ENCODE measurements at regions not wholly inside any gene's neighbourhood (a gene's known extent, or its start where the extent isn't known, plus 50 kb on each side); places are given as distances from the start of the nearest gene placed in this dataset.

DNA sequence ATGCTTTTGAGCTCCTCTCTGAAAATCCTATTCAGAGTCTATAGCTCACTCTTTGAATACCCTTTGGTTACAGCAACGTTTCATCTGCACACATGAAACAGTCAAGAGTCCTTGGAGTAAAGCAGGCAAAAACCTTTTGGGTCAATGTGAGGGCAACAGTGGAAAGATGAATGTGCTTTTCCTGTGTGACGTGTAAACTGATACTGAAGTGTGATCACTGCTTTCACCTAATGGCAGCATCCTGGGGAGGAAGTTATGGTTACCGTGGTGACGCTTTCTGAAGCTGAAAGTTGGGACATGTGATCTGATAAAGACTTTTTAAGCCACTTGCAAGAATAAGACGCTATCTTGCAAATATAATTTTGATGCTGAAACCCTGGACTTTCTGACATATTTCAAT, 160.0 kb downstream of the SEC16B start:
- Histone ChIP-seq H3K27me3 (ENCODE audit: insufficient read depth, low read depth) (no peaks in the 10 kb centered on the region), H3K4me1 (ENCODE audit: low read depth, poor library complexity, severe bottlenecking) (peaks cover 16% of the 10 kb centered on the region), H3K9ac (no peak overlapping the region), H2AFZ (ENCODE audit: low read depth) (no peak overlapping the region), H3K4me2 (no peak overlapping the region), H3K27ac (no peak overlapping the region), H3K79me2 (ENCODE audit: insufficient read depth, low read depth) (no peaks in the 10 kb centered on the region), H4K20me1 (ENCODE audit: insufficient read depth) (no peaks in the 10 kb centered on the region), H3K36me3 (ENCODE audit: insufficient read depth) (no peaks in the 10 kb centered on the region), H3K4me3 (IDR thresholded peaks at IDR 0.05; ENCODE audit: insufficient read depth, low read depth, low read length) (no peak overlapping the region)
- TF ChIP-seq, protein P1, sequence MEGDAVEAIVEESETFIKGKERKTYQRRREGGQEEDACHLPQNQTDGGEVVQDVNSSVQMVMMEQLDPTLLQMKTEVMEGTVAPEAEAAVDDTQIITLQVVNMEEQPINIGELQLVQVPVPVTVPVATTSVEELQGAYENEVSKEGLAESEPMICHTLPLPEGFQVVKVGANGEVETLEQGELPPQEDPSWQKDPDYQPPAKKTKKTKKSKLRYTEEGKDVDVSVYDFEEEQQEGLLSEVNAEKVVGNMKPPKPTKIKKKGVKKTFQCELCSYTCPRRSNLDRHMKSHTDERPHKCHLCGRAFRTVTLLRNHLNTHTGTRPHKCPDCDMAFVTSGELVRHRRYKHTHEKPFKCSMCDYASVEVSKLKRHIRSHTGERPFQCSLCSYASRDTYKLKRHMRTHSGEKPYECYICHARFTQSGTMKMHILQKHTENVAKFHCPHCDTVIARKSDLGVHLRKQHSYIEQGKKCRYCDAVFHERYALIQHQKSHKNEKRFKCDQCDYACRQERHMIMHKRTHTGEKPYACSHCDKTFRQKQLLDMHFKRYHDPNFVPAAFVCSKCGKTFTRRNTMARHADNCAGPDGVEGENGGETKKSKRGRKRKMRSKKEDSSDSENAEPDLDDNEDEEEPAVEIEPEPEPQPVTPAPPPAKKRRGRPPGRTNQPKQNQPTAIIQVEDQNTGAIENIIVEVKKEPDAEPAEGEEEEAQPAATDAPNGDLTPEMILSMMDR (conservative IDR thresholded peaks at IDR 0.05; ENCODE audit: low read depth, low read length): no peak

DNA sequence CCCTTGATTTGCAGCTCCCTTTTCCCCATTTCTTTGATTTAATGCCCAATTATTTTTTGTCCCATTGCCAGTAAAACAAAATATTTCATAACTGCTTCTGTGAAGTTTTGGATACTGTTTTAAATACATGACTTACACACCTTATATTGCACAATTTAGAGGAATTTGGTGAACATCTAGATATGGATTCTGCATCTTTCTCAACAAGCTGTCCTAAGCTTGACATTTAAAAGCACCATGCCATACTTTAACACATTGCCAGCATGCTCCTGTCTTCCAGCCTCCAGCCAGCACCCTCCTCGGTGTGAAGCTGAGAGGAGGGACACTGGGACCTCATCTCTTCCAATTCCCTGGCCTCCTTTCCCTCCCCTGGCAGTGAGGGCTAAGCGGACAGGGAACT, 167.6 kb downstream of the SEC16B start:
- Histone ChIP-seq H3K4me3 (IDR thresholded peaks at IDR 0.05; ENCODE audit: insufficient read depth, low read depth, low read length) (no peak overlapping the region), H3K79me2 (ENCODE audit: insufficient read depth, low read depth) (no peaks in the 10 kb centered on the region), H3K27ac (no peak overlapping the region), H2AFZ (ENCODE audit: low read depth) (no peak overlapping the region), H3K4me2 (no peak overlapping the region; the same call in 1 of the 2 replicates), H3K9ac (no peak overlapping the region), H3K27me3 (ENCODE audit: insufficient read depth, low read depth) (no peaks in the 10 kb centered on the region), H3K36me3 (ENCODE audit: insufficient read depth) (no peaks in the 10 kb centered on the region), H3K4me1 (ENCODE audit: low read depth, poor library complexity, severe bottlenecking) (peaks cover 53% of the 10 kb centered on the region), H4K20me1 (ENCODE audit: insufficient read depth) (no peaks in the 10 kb centered on the region)
- TF ChIP-seq, protein P1 (conservative IDR thresholded peaks at IDR 0.05; ENCODE audit: low read depth, low read length): no peak

DNA sequence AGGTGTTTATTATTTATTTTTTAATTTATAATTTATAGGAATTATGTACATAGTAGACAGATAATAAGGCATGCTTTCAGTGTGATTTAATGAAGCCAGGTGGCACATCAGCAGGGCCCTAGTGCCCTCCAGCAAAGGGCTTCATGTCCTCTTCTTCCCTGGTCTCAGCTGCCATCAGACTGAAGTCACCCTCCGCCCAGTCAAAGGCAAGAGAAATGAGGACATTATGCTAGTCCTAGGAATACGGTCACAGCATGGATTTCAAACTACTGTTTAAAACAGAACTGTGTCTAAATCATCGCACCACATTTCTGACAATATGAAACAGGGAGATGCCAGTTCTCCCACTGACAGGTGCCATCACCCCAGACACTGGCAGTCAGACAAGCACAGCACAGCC, 168.1 kb downstream of the SEC16B start:
- TF ChIP-seq, protein P1 (conservative IDR thresholded peaks at IDR 0.05; ENCODE audit: low read depth, low read length): no peak
- Histone ChIP-seq H4K20me1 (ENCODE audit: insufficient read depth) (no peaks in the 10 kb centered on the region), H3K79me2 (ENCODE audit: insufficient read depth, low read depth) (no peaks in the 10 kb centered on the region), H3K4me3 (IDR thresholded peaks at IDR 0.05; ENCODE audit: insufficient read depth, low read depth, low read length) (no peak overlapping the region), H3K4me2 (peak overlapping the region; percentile 64; the same call in 1 of the 2 replicates), H3K27ac (no peak overlapping the region), H3K36me3 (ENCODE audit: insufficient read depth) (no peaks in the 10 kb centered on the region), H3K9ac (no peak overlapping the region), H3K27me3 (ENCODE audit: insufficient read depth, low read depth) (no peaks in the 10 kb centered on the region), H3K4me1 (ENCODE audit: low read depth, poor library complexity, severe bottlenecking) (peaks cover 58% of the 10 kb centered on the region), H2AFZ (ENCODE audit: low read depth) (no peak overlapping the region)

DNA sequence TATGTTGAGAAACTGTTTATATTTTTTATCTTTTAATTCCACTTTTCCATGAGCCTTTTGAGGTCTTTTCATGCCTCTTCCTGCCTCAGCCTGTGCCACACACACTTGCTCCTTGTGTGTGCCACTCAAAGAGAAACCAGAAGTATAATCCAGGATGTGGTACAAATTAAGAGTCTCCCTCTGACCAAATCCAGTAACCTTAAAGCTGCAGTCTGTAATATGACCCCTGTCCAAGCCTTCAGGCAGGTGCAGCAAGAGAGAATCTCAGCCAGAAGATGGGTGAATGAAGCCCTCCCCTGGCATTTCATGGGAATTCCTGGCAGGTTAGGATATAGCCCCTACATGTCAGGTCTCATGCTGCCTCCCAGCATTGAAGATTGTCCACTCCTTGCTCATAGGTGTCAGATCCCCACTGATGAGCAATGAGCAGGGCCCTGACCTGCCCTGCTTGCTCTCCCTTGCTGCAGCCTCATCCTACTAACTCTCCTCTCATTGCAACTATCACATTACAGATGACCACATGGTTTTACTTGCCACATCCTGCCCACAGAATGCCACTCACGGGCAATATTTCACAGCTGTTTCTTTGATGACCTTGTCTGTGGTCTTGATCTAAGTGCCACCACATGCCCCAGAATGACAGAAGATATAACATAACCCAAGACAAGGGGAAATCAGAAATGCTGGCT, 169.3 kb downstream of the SEC16B start:
- TF ChIP-seq, protein P1 (conservative IDR thresholded peaks at IDR 0.05; ENCODE audit: low read depth, low read length): no peak
- H3K27me3 ChIP-seq (ENCODE audit: insufficient read depth, low read depth): no peaks in the 10 kb centered on the region

More for the DNA sequence above, 169.3 kb downstream of the SEC16B start:
- Histone ChIP-seq H3K4me3 (IDR thresholded peaks at IDR 0.05; ENCODE audit: insufficient read depth, low read depth, low read length) (no peak overlapping the region), H3K4me2 (peak overlapping the region; percentile 64), H3K27ac (peak overlapping the region; percentile 60), H4K20me1 (ENCODE audit: insufficient read depth) (no peaks in the 10 kb centered on the region), H3K36me3 (ENCODE audit: insufficient read depth) (no peaks in the 10 kb centered on the region), H3K9ac (peak overlapping the region; percentile 20; the same call in 1 of the 2 replicates), H3K79me2 (ENCODE audit: insufficient read depth, low read depth) (no peaks in the 10 kb centered on the region), H2AFZ (ENCODE audit: low read depth) (no peak overlapping the region), H3K4me1 (ENCODE audit: low read depth, poor library complexity, severe bottlenecking) (peaks cover 70% of the 10 kb centered on the region)
